KMS-11 (cell line): ENCODE measurements at regions not wholly inside any gene's neighbourhood (a gene's known extent, or its start where the extent isn't known, plus 50 kb on each side); places are given as distances from the start of the nearest gene placed in this dataset.

Experiments
- H2AFZ ChIP-seq: fragments of 200-600 bp; sonication (generic); 2 replicates; pipeline ENCODE4 v1.6.1; 2016; ENCODE audit warnings: antibody characterized with exemption, mixed run types, low read depth
- H3K27ac ChIP-seq: fragments of 200-600 bp; sonication (generic); 2 replicates; pipeline ENCODE4 v1.6.1; 2016; ENCODE audit warnings: mild to moderate bottlenecking, mixed run types
- H3K27me3 ChIP-seq: fragments of 200-600 bp; sonication (generic); 2 replicates; pipeline ENCODE4 v1.6.1; 2017; ENCODE audit warnings: mild to moderate bottlenecking, low read depth, mixed run types, moderate library complexity; ENCODE audit not compliant: insufficient read depth
- H3K36me3 ChIP-seq: fragments of 200-600 bp; sonication (generic); 2 replicates; pipeline ENCODE4 v1.6.1; 2017; ENCODE audit warnings: mild to moderate bottlenecking, mixed run types; ENCODE audit not compliant: insufficient read depth
- H3K4me1 ChIP-seq: fragments of 200-600 bp; sonication (generic); 2 replicates; pipeline ENCODE4 v1.6.1; 2016; ENCODE audit warnings: mild to moderate bottlenecking, low read depth, mixed run types; ENCODE audit not compliant: poor library complexity, severe bottlenecking
- H3K4me2 ChIP-seq: fragments of 200-600 bp; sonication (generic); 2 replicates; pipeline ENCODE4 v1.7.0; 2016; ENCODE audit warnings: mild to moderate bottlenecking, mixed run types
- H3K4me3 ChIP-seq: fragments of 200-600 bp; sonication (generic); IDR thresholded peaks from 2 replicates; pipeline ENCODE4 v1.6.1; 2017; ENCODE audit warnings: low read depth, low read length, mixed read lengths; ENCODE audit not compliant: insufficient read depth
- H3K79me2 ChIP-seq: fragments of 200-600 bp; sonication (generic); 2 replicates; pipeline ENCODE4 v1.6.1; 2016; ENCODE audit warnings: low read depth, mixed run types; ENCODE audit not compliant: insufficient read depth
- H3K9ac ChIP-seq: fragments of 200-600 bp; sonication (generic); 2 replicates; pipeline ENCODE4 v1.6.1; 2016; ENCODE audit warnings: mild to moderate bottlenecking, mixed run types
- H4K20me1 ChIP-seq: fragments of 200-600 bp; sonication (generic); 2 replicates; pipeline ENCODE4 v1.6.1; 2016; ENCODE audit warnings: mild to moderate bottlenecking, mixed run types; ENCODE audit not compliant: insufficient read depth
- CTCF ChIP-seq: fragments of 200-600 bp; sonication (generic); conservative IDR thresholded peaks from 2 replicates; pipeline ENCODE4 v1.6.1; 2017; ENCODE audit warnings: low read depth, mild to moderate bottlenecking, antibody characterized with exemption, low read length, moderate library complexity, mixed read lengths

GRCh38 chr2:145086910-145087309 is 567.0 kb upstream of the ZEB2 start:
- Histone ChIP-seq H3K4me3 (no peak overlapping the region), H3K79me2 (no peaks in the 10 kb centered on the region), H4K20me1 (no peaks in the 10 kb centered on the region), H3K27ac (no peak overlapping the region), H3K27me3 (no peaks in the 10 kb centered on the region), H3K9ac (no peak overlapping the region), H3K36me3 (no peaks in the 10 kb centered on the region), H3K4me1 (no peaks in the 10 kb centered on the region), H3K4me2 (no peak overlapping the region), H2AFZ (no peak overlapping the region)
- no peak for TF ChIP-seq CTCF

GRCh38 chr2:145085612-145086011 is 565.7 kb upstream of the ZEB2 start:
- H3K4me3 ChIP-seq: no peak overlapping the region
- H3K79me2 ChIP-seq: no peaks in the 10 kb centered on the region
- H3K4me2 ChIP-seq: no peak overlapping the region
- H2AFZ ChIP-seq: no peak overlapping the region
- H3K27me3 ChIP-seq: no peaks in the 10 kb centered on the region
- H3K36me3 ChIP-seq: no peaks in the 10 kb centered on the region
- H3K27ac ChIP-seq: no peak overlapping the region
- H4K20me1 ChIP-seq: no peaks in the 10 kb centered on the region
- no peaks in the 10 kb centered on the region for H3K4me1 ChIP-seq
- TF ChIP-seq CTCF: no peak
- H3K9ac ChIP-seq: no peak overlapping the region

- Histone ChIP-seq H3K4me3 (no peak overlapping the region), H3K27me3 (no peaks in the 10 kb centered on the region), H2AFZ (no peak overlapping the region), H3K27ac (no peak overlapping the region), H3K9ac (no peak overlapping the region), H4K20me1 (no peaks in the 10 kb centered on the region), H3K4me1 (no peaks in the 10 kb centered on the region), H3K4me2 (no peak overlapping the region), H3K79me2 (no peaks in the 10 kb centered on the region), H3K36me3 (no peaks in the 10 kb centered on the region)
- no peak for TF ChIP-seq CTCF
Measured at GRCh38 chr2:145080426-145080825, 560.5 kb upstream of the ZEB2 start.

GRCh38 chr2:145079641-145080040 is 559.7 kb upstream of the ZEB2 start:
- H3K36me3 ChIP-seq: no peaks in the 10 kb centered on the region
- no peak overlapping the region for H3K4me2 ChIP-seq
- no peak overlapping the region for H2AFZ ChIP-seq
- no peak for TF ChIP-seq CTCF
- H3K4me1 ChIP-seq: no peaks in the 10 kb centered on the region
- H3K27me3 ChIP-seq: no peaks in the 10 kb centered on the region
- H3K79me2 ChIP-seq: no peaks in the 10 kb centered on the region
- no peak overlapping the region for H3K9ac ChIP-seq
- no peak overlapping the region for H3K4me3 ChIP-seq
- H4K20me1 ChIP-seq: no peaks in the 10 kb centered on the region
- H3K27ac ChIP-seq: no peak overlapping the region

- H3K79me2 ChIP-seq: no peaks in the 10 kb centered on the region
- H3K4me2 ChIP-seq: no peak overlapping the region
- no peaks in the 10 kb centered on the region for H3K4me1 ChIP-seq
- H4K20me1 ChIP-seq: no peaks in the 10 kb centered on the region
- no peak overlapping the region for H3K4me3 ChIP-seq
- no peak for TF ChIP-seq CTCF
- no peaks in the 10 kb centered on the region for H3K27me3 ChIP-seq
- H2AFZ ChIP-seq: no peak overlapping the region
- H3K9ac ChIP-seq: no peak overlapping the region
- no peak overlapping the region for H3K27ac ChIP-seq
- H3K36me3 ChIP-seq: no peaks in the 10 kb centered on the region
Measured at GRCh38 chr2:145078923-145079322, 559.0 kb upstream of the ZEB2 start.
